SK-N-DZ (cell line): ENCODE measurements at regions not wholly inside any gene's neighbourhood (a gene's known extent, or its start where the extent isn't known, plus 50 kb on each side); places are given as distances from the start of the nearest gene placed in this dataset.
A peak's percentile ranks its signal among the peaks of the same experiment; 100 is the strongest.

Experiments
- DNase-seq: peaks from one replicate; pipeline ENCODE4 v3.0.0-alpha.2; 2015; ENCODE audit warnings: low spot score
- small RNA-seq, 2 experiments: library from RNA; depleted of rRNA; stranded (forward); fragments of <200 nt; gene quantifications; one replicate each; pipeline ENCODE3, GENCODE V24; 2014

DNA sequence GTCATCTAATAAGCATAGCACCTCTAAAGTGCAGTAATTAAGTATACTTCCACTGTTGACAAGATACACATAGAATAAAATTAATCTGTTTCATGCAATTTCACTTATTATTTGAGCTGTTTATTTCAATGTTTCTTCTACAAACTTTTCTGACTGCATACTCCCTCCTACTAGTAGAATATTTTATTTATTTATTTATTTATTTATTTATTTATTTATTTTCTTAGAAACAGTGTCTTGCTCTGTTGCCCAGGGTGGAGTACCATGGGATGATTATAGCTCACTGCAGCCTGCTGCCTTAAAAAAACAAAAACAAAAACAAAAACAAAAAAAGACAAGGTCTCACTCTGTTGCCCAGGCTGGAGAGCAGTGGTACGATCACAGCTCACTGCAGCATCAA is 68.4 kb upstream of the KITLG start:
- DNase-seq, result no peak

DNA sequence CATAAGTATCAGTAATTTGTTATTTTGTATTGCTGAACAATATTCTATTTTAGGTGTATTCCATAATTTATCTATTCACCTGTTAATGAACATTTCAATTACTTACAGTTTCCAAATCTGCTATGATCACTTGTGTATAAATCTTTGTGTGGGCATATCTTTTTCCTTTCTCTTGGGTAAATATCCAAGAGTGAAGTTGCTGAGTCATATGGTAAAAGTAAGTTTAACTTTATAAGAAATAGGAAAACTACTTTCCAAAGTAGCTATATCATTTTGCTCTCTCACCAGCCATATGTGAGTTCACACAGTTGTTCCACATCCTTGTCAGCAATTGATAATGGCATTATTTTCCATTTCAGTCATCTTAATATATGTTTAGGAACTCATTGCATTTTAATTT is 66.6 kb upstream of the KITLG start:
- no peak for DNase-seq

DNA sequence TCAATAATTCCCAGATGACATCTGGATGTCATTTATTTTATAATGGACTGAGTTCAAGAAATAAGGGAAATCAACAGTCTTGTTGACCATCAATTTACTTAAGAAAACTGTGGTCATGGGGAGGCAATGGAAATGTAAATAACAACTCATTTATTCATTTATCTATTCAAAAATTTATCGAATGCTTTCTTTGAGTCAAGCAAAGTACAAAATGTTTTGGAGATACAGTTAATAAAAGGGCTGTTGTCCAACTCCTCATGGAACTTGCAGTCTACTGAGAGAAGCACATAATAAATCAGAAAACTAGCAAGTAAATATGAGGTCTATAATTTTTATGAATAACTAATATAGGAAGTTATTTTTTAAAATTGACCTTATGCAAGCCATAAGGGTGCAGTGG is 65.5 kb upstream of the KITLG start:
- no peak for DNase-seq

DNA sequence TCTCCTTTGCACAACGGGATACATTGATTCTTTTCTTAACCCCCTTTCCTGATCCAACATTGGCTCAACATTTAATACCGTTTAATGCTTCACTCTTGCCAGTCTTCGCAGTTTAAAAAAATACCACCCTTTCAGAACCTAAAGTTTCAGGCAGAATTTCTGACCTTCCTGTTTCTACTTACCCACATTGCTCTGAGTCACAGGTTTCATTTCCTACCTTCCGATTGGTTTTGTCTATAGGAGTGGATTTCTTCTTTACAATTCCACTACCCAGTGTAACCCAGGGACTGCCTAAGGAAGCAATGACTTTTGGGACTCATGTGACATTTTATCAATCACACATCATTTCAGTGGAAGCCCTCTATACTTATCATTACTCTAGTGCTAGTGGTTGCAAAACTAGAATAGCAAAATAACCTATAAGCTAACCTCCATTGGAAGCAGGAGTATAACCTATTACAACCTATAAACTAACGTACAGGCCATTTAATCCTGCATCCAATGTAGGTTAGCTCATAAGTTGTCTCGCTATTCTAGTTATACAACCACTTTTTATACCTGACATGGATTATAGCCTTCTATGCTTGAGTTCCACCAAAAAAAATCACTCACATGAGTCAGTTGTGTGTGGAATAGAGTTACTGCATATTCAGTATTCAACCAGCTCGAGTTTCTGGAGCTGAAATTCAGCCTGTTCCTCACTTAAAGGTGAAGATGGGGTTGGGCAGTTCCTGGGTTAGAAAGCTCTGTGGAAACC is 64.9 kb upstream of the KITLG start:
- DNase-seq, result no peak

DNA sequence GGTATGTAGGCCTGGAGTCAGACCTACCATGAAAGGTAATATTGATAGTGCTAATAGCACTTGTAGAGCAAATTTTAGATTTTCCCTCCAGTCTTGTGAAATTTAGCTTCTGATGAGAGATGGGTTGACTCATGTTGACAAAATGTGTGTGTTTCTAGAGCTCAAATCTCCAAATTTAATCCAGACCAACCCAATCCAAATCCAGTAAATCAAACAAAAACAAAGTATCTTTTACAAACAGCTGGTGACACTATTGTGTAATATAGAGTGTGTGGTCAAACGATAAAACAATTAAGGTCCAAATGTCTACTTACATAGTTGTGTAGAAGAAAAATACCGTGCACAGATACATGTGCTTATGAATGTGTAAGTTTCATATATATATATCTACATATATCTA is 63.4 kb upstream of the KITLG start:
- DNase-seq, result no peak

DNA sequence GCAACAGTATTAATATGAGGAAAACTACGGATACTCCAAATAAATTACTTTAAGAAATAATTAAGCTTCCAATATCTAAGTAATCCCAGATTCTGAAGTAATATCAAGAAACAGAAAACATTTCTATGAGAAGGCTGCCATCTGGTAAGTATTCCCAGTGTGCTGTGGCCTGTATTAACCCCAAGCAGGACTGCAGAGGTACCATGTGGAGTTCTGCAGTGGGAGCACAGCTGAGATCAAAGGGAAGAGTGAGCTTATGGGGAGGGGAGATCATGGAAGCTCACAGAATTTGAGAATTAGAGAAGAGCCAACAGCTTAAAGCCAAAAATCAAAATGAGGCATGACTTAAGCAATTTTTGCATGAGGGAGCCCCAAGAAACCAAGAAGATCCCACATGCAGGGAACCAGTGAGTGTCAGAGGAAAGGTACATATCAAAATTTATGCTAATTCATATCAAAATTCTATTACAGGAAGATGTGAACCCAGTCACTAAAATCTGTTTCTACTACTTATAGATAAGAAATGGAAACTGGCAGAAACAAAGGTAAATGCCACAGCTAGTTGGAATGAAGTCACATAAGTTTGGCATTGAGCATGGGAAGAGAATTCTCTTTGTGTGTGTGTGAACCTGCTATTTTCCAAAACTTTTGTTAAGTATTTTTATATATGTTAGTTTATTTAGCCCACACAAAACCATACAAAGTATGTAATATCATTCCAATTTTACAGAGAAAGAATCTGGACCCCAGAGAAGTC is 62.6 kb upstream of the KITLG start:
- DNase-seq, result no peak

DNA sequence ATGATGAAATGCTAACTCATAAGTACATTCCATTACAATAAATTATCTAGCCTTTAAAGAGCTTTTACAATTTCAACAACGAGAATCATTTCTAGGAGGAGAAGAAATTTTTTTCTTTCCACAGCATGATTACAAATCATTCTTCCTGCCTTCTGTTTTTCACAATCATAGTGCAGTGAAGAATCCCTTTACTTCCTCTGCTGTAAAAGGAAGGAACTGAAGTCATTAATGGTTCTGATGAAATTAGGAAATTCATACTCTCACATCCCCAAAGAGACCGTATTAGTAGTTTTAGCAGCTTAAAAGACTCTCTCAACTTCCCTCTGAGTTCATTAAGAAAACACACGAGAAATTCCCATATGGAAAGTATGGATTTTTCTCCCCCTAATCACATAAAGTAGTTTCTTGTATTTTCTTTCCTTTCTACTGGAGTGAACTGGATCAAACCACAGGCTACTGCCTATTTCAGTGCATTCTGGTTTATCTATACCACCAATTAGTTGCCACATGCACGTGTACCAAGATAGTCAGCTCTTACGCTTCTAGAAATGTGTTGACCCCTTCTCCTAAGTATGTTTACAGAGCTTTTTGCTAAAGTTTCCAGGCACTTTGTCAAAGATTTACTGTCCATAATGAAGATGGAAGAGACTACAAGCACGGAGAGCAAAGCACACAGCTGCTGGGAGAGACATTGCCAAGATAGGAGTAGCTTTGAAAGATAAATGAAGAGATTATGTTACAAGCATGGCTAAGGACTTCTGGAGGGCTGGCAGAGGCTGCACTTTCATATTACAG is 58.9 kb upstream of the KITLG start:
- DNase-seq, result peak; percentile 84

DNA sequence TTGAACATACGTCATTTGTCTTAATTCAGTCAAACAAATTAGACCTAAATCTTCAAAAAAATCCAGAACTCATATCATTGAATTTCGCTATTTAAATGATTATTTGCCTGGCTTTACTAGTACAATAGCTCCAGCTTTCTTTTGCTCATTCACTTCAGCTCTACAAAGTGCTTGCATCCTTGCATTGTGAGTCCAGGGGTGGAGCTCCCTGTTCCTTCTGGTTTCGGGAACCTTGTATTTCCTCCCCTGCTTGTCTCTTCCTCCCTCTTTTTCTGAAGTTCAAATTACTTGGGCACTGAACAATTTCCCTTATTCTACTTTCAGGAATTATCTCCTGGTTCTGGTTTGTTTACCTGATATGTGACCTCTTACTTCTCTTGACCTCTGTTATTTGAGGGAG is 58.1 kb upstream of the KITLG start:
- no peak for DNase-seq

DNA sequence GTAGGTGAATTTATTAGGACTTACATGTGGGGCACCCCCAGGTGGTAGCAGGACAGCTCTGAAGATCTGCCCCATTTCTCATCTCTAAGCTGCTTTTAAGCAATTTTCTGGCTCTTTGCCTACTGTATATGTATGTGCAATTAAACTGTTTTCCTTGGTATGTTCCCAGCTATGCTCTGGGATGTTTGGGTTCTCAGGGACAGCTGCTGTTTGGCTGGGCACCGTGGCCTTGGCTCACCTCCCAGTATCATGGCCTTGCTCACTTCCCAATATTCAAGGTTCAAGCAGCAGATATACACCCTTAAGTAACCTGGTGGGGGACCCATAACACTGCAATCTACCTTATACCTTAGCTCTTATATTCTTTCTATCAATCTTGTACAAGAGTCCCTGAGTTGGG is 53.7 kb upstream of the KITLG start:
- no peak for DNase-seq

DNA sequence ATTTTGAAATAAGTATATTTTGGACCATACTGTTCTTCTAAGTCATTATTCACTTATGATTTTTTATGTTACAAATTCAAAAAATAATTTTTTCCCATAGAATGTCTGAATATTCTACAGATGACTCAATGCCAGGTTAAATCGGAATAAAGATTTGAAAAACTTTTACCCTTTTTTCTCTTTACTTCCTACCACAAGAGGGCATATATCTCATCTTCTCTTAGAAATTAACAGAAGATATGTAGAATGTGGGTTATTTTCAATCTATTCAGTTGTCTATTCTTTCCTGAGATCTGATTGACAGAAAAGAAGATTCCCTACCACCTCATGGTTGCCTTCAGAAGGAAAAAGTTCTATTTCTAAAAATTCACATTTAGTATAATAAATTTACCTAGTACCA is 53.0 kb upstream of the KITLG start:
- DNase-seq, result no peak

DNA sequence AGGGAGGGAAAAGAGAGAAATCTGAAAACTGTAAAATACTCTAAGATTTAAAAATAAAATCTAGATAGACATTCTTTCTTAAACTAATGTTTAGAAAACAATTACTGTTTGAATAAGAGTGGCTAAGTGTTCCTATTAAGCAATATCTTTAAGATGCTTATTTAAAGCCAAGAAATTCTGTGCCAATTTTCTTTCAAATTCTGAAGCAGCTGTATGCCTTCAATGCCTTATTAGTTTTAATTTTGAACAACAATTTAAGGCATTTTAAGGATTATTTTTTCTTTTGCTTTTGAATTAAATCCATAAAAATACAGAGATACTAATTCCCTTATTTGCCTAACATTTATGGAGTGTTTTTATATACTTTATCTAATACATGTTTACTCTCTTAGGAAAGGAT is 50.3 kb upstream of the KITLG start:
- DNase-seq, result no peak

Small RNA genes in the stretch of these regions (small RNA-seq; reads per million reads assigned to genes)
- gene RNU7-120P, result 0 reads per million in 2 experiments
